ENCODE measurements at regions not wholly inside any gene's neighbourhood (a gene's known extent, or its start where the extent isn't known, plus 50 kb on each side); places are given as distances from the start of the nearest gene placed in this dataset.

DNA sequence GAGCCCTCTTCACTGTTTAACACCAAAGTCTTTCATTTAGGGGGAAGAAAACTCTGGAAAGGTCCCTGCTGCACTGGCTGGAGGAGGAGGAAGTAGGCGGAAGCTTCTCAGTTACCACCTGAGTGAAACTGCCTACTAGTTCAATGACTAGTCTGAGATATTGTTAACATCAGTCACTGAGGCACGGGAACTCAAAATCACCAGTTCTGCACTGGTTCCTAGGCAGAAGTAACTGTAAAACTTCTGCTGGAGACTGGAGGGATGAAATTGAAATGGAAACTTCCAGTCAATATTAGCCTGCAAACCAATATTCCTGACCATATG, 178.3 kb downstream of the SNCA start:
- TF ChIP-seq, protein P1, sequence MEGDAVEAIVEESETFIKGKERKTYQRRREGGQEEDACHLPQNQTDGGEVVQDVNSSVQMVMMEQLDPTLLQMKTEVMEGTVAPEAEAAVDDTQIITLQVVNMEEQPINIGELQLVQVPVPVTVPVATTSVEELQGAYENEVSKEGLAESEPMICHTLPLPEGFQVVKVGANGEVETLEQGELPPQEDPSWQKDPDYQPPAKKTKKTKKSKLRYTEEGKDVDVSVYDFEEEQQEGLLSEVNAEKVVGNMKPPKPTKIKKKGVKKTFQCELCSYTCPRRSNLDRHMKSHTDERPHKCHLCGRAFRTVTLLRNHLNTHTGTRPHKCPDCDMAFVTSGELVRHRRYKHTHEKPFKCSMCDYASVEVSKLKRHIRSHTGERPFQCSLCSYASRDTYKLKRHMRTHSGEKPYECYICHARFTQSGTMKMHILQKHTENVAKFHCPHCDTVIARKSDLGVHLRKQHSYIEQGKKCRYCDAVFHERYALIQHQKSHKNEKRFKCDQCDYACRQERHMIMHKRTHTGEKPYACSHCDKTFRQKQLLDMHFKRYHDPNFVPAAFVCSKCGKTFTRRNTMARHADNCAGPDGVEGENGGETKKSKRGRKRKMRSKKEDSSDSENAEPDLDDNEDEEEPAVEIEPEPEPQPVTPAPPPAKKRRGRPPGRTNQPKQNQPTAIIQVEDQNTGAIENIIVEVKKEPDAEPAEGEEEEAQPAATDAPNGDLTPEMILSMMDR (IDR thresholded peaks at IDR 0.05), result no peak
- TF ChIP-seq POLR2AphosphoS5 (IDR thresholded peaks at IDR 0.05) (no peak), POLR2A (IDR thresholded peaks at IDR 0.05) (no peak), EP300 (IDR thresholded peaks at IDR 0.05; ENCODE audit: low read depth) (no peak)

Data from transverse colon (tissue), 4 donors.